Right lobe of liver (tissue), 4 donors: ENCODE measurements at regions not wholly inside any gene's neighbourhood (a gene's known extent, or its start where the extent isn't known, plus 50 kb on each side); places are given as distances from the start of the nearest gene placed in this dataset.

Source experiments
- CTCF ChIP-seq, 4 donors: fragments of 200-600 bp in 3 of 4; fragments of 450-650 bp in 1 of 4; IDR thresholded peaks; one replicate each; pipeline versions ENCODE4 v1.5.1 to v1.8.0; 2016 to 2022; ENCODE audit warnings: antibody characterized with exemption in 4 of 4, mild to moderate bottlenecking in 2 of 4
- POLR2A ChIP-seq: fragments of 450-650 bp; IDR thresholded peaks from one replicate; pipeline ENCODE4 v1.6.1; 2017; ENCODE audit warnings: antibody characterized with exemption, mild to moderate bottlenecking
- donor health status: DM: no; HTN: no; CAD: no.
- donor health status: DM: no; HTN: no; CAD: no.
- donor health status: DM: no; HTN: yes; CAD: no.

- no peak for TF ChIP-seq POLR2A
- TF ChIP-seq CTCF (IDR thresholded peaks at IDR 0.05), result no peak
These were observed 513.4 kb upstream of the GRM3 start for GRCh38 chr7:86130268-86130667.
